ENCODE measurements at regions not wholly inside any gene's neighbourhood (a gene's known extent, or its start where the extent isn't known, plus 50 kb on each side); places are given as distances from the start of the nearest gene placed in this dataset.

- ATAC-seq: no peak
- intact Hi-C loops (cut with DNase I): no loop called here
- DNase-seq: no peak
Measured at GRCh38 chr14:61226015-61226654, 55.0 kb downstream of the TMEM30B start.

GRCh38 chr14:61225344-61225743 lies 55.8 kb downstream of the TMEM30B start:
- ATAC-seq (no peak), DNase-seq (no peak)
- intact Hi-C loops (cut with DNase I): no loop called here

GRCh38 chr14:61223552-61223951 lies 57.6 kb downstream of the TMEM30B start:
- intact Hi-C loops (cut with DNase I): no loop called here
- DNase-seq (no peak), ATAC-seq (peak; percentile 26 to 76)

- ATAC-seq (peak in 1 of 2 donors; percentile 14), DNase-seq (no peak)
- intact Hi-C loops (cut with DNase I): no loop called here
Measured at GRCh38 chr14:61222388-61222787, 58.8 kb downstream of the TMEM30B start.

GRCh38 chr14:61221906-61222305 lies 59.2 kb downstream of the TMEM30B start:
- DNase-seq (no peak), ATAC-seq (no peak)
- intact Hi-C loops (cut with DNase I): no loop called here

- ATAC-seq: no peak
- intact Hi-C loops (cut with DNase I): no loop called here
Measured at GRCh38 chr14:61219673-61220072, 61.5 kb downstream of the TMEM30B start.

GRCh38 chr14:61219256-61219655 lies 61.9 kb downstream of the TMEM30B start:
- no peak for DNase-seq
- ATAC-seq: no peak
- intact Hi-C loops (cut with DNase I): no loop called here

More at GRCh38 chr14:61219673-61220072, 61.5 kb downstream of the TMEM30B start:
- no peak for DNase-seq

GRCh38 chr14:61218767-61219166 lies 62.4 kb downstream of the TMEM30B start:
- intact Hi-C loops (cut with DNase I): no loop called here
- DNase-seq: peak; percentile 26
- ATAC-seq: peak; percentile 48 to 81

- intact Hi-C loops (cut with DNase I): no loop called here
- no peak for DNase-seq
- no peak for ATAC-seq
Measured at GRCh38 chr14:61218157-61218556, 63.0 kb downstream of the TMEM30B start.

GRCh38 chr14:61217516-61217915 lies 63.6 kb downstream of the TMEM30B start:
- ATAC-seq: no peak
- intact Hi-C loops (cut with DNase I): no loop called here
- DNase-seq: no peak

GRCh38 chr14:61215222-61216020 lies 65.7 kb downstream of the TMEM30B start:
- intact Hi-C loops (cut with DNase I): no loop called here
- ATAC-seq (peak in 1 of 2 donors; percentile 58), DNase-seq (no peak)

GRCh38 chr14:61213920-61214319 lies 67.2 kb downstream of the TMEM30B start:
- intact Hi-C loops (cut with DNase I): no loop called here
- ATAC-seq (no peak), DNase-seq (no peak)

- DNase-seq (no peak), ATAC-seq (no peak)
- intact Hi-C loops (cut with DNase I): no loop called here
Measured at GRCh38 chr14:61213191-61213621, 67.9 kb downstream of the TMEM30B start.

- DNase-seq: no peak
- intact Hi-C loops (cut with DNase I): no loop called here
- no peak for ATAC-seq
Measured at GRCh38 chr14:61212546-61212945, 68.6 kb downstream of the TMEM30B start.

GRCh38 chr14:61211476-61212255 lies 69.5 kb downstream of the TMEM30B start:
- no peak for ATAC-seq
- no peak for DNase-seq
- intact Hi-C loops (cut with DNase I): no loop called here

- no peak for ATAC-seq
- intact Hi-C loops (cut with DNase I): no loop called here
- DNase-seq: no peak
Measured at GRCh38 chr14:61203081-61203753, 77.9 kb downstream of the TMEM30B start.

- ATAC-seq (no peak), DNase-seq (no peak)
- intact Hi-C loops (cut with DNase I): no loop called here
Measured at GRCh38 chr14:61202124-61202523, 79.0 kb downstream of the TMEM30B start.

GRCh38 chr14:61201171-61201570 lies 80.0 kb downstream of the TMEM30B start:
- ATAC-seq (no peak), DNase-seq (no peak)
- intact Hi-C loops (cut with DNase I): no loop called here

GRCh38 chr14:61197416-61197815 lies 83.7 kb downstream of the TMEM30B start:
- no peak for DNase-seq
- ATAC-seq: no peak
- intact Hi-C loops (cut with DNase I): no loop called here

GRCh38 chr14:61196792-61197191 lies 84.3 kb downstream of the TMEM30B start:
- no peak for DNase-seq
- intact Hi-C loops (cut with DNase I): no loop called here

More at GRCh38 chr14:61196792-61197191, 84.3 kb downstream of the TMEM30B start:
- no peak for ATAC-seq
